BJ (cell line): ENCODE measurements at regions not wholly inside any gene's neighbourhood (a gene's known extent, or its start where the extent isn't known, plus 50 kb on each side); places are given as distances from the start of the nearest gene placed in this dataset.

Experiments used
- CTCF ChIA-PET: fragments of 350-600 bp; formaldehyde crosslinking; extraction: SDS; loops from one replicate; lab custom pipeline; 2021; ENCODE audit warnings: antibody characterized with exemption, inconsistent platforms; lab: Yijun Ruan, JAX
- POLR2A ChIA-PET: fragments of 300-600 bp; sonication (Branson Sonifier 250); formaldehyde crosslinking; extraction: SDS; loops from one replicate; lab custom pipeline; 2021; ENCODE audit warnings: antibody characterized with exemption; lab: Charles Lee
- DNase-seq: peaks from one replicate; pipeline ENCODE4 v3.0.0-alpha.2; 2011; ENCODE audit warnings: low read depth
- H3K27me3 ChIP-seq: 2 replicates; pipeline ENCODE4 v1.6.0; 2011; ENCODE audit warnings: low read length; ENCODE audit not compliant: control insufficient read depth, insufficient read depth
- H3K36me3 ChIP-seq: 2 replicates; pipeline ENCODE4 v1.5.1; 2011; ENCODE audit warnings: low read length; ENCODE audit not compliant: control insufficient read depth, insufficient read depth
- H3K4me3 ChIP-seq: 2 replicates; pipeline ENCODE4 v1.5.1; 2011; ENCODE audit warnings: low read depth, mild to moderate bottlenecking, control low read depth, low read length
- CTCF ChIP-seq: IDR thresholded peaks from 2 replicates; pipeline ENCODE4 v1.5.1; 2011; ENCODE audit warnings: low read depth, mild to moderate bottlenecking, control low read depth, inconsistent platforms, low read length, moderate library complexity; ENCODE audit not compliant: insufficient read depth

GRCh38 chr20:50403565-50404418 is 106.4 kb upstream of the PTPN1 start:
- TF ChIP-seq CTCF, result no peak
- POLR2A ChIA-PET, result no interaction called here
- H3K36me3 ChIP-seq, result no peaks in the 10 kb centered on the region
- no peak for DNase-seq
- H3K27me3 ChIP-seq, result peaks cover 6% of the 10 kb centered on the region
- no peak overlapping the region for H3K4me3 ChIP-seq
- CTCF ChIA-PET, result interaction anchor here (0.6 to 1.3 kb wide), 2 partner anchors 8 to 57 kb away, joined by 3 read pairs; no protein-coding TSS in a partner anchor

- peaks cover 6% of the 10 kb centered on the region for H3K27me3 ChIP-seq
- no peak for DNase-seq
- no peaks in the 10 kb centered on the region for H3K36me3 ChIP-seq
- TF ChIP-seq CTCF, result no peak
- ChIA-PET POLR2A (no interaction called here), CTCF (interaction anchor here (0.6 kb wide), 1 partner anchor 9 kb away, joined by 3 read pairs; no protein-coding TSS in a partner anchor)
- no peak overlapping the region for H3K4me3 ChIP-seq
These were observed 105.6 kb upstream of the PTPN1 start for GRCh38 chr20:50404419-50405234.

- ChIA-PET CTCF (no interaction called here), POLR2A (no interaction called here)
- Histone ChIP-seq H3K4me3 (no peak overlapping the region), H3K27me3 (peaks cover 6% of the 10 kb centered on the region), H3K36me3 (no peaks in the 10 kb centered on the region)
- no peak for DNase-seq
- no peak for TF ChIP-seq CTCF
These were observed 104.8 kb upstream of the PTPN1 start for GRCh38 chr20:50405235-50405914.

- ChIA-PET POLR2A (no interaction called here), CTCF (no interaction called here)
- TF ChIP-seq CTCF, result no peak
- H3K27me3 ChIP-seq, result peaks cover 6% of the 10 kb centered on the region
- no peak overlapping the region for H3K4me3 ChIP-seq
- DNase-seq, result no peak
- no peaks in the 10 kb centered on the region for H3K36me3 ChIP-seq
These were observed 104.1 kb upstream of the PTPN1 start for GRCh38 chr20:50405915-50406609.
